Mesendoderm (in vitro differentiated cells): ENCODE measurements at regions not wholly inside any gene's neighbourhood (a gene's known extent, or its start where the extent isn't known, plus 50 kb on each side); places are given as distances from the start of the nearest gene placed in this dataset.

Experiments used
- DNase-seq: peaks from one replicate; pipeline ENCODE4 v3.0.0; 2013
- H2AK5ac ChIP-seq: 2 replicates; pipeline ENCODE4 v1.6.1; 2013; ENCODE audit warnings: low read length, inconsistent platforms
- H2BK120ac ChIP-seq: 2 replicates; pipeline ENCODE4 v1.6.1; 2013; ENCODE audit warnings: low read depth, mild to moderate bottlenecking, low read length, moderate library complexity, mixed read lengths
- H2BK15ac ChIP-seq: replicated peaks from 2 replicates; pipeline ENCODE4 v1.6.1; 2013; ENCODE audit warnings: low read depth, mild to moderate bottlenecking, moderate library complexity
- H2BK5ac ChIP-seq: 2 replicates; pipeline ENCODE4 v1.6.1; 2013; ENCODE audit warnings: low read length, inconsistent platforms
- H3K18ac ChIP-seq: 2 replicates; pipeline ENCODE4 v1.6.1; 2013; ENCODE audit warnings: mild to moderate bottlenecking, low read length, mixed read lengths
- H3K23ac ChIP-seq: one replicate; pipeline ENCODE4 v1.6.1; 2013; ENCODE audit warnings: low read length
- H3K27ac ChIP-seq: 2 replicates; pipeline ENCODE4 v1.5.1; 2013; ENCODE audit warnings: low read depth, mild to moderate bottlenecking, inconsistent platforms, low read length, moderate library complexity
- H3K27me3 ChIP-seq: 2 replicates; pipeline ENCODE4 v1.6.1; 2013; ENCODE audit warnings: low read length, control low read depth, mild to moderate bottlenecking, inconsistent platforms; ENCODE audit not compliant: insufficient read depth, poor library complexity
- H3K36me3 ChIP-seq: 2 replicates; pipeline ENCODE4 v1.6.1; 2013; ENCODE audit warnings: low read length, inconsistent platforms; ENCODE audit not compliant: control insufficient read depth, insufficient read depth
- H3K4ac ChIP-seq: one replicate; pipeline ENCODE4 v1.6.1; 2013; ENCODE audit warnings: low read depth, mild to moderate bottlenecking, low read length, moderate library complexity
- H3K4me1 ChIP-seq: 2 replicates; pipeline ENCODE4 v1.6.1; 2013; ENCODE audit warnings: low read depth, low read length, inconsistent platforms; ENCODE audit not compliant: control insufficient read depth
- H3K4me2 ChIP-seq: 2 replicates; pipeline ENCODE4 v1.6.1; 2013; ENCODE audit warnings: low read length
- H3K4me3 ChIP-seq: 2 replicates; pipeline ENCODE4 v1.5.1; 2013; ENCODE audit warnings: mild to moderate bottlenecking, low read length
- H3K56ac ChIP-seq: one replicate; pipeline ENCODE4 v1.6.1; 2013; ENCODE audit warnings: low read length
- H3K79me1 ChIP-seq: 2 replicates; pipeline ENCODE4 v1.6.1; 2013; ENCODE audit warnings: low read length, inconsistent platforms
- H3K79me2 ChIP-seq: 2 replicates; pipeline ENCODE4 v1.6.1; 2013; ENCODE audit warnings: mild to moderate bottlenecking, low read length; ENCODE audit not compliant: control insufficient read depth, insufficient read depth
- H3K9ac ChIP-seq: 2 replicates; pipeline ENCODE4 v1.6.1; 2013; ENCODE audit warnings: low read length, inconsistent platforms
- H4K5ac ChIP-seq: one replicate; pipeline ENCODE4 v1.6.1; 2013; ENCODE audit warnings: low read length
- H4K8ac ChIP-seq: one replicate; pipeline ENCODE4 v1.6.1; 2013; ENCODE audit warnings: low read depth, mild to moderate bottlenecking, control low read depth, low read length, moderate library complexity
- WGBS: extraction: QIAGEN DNeasy Blood & Tissue Kit; methylation state at CpG from one replicate; pipeline ENCODE4 v1.1.7; 2013; ENCODE audit warnings: low lambda C conversion rate, missing lambda C conversion rate; ENCODE audit not compliant: insufficient coverage; ENCODE audit errors: extremely low coverage; 5-methylcytosine and 5-hydroxymethylcytosine counted together

DNA sequence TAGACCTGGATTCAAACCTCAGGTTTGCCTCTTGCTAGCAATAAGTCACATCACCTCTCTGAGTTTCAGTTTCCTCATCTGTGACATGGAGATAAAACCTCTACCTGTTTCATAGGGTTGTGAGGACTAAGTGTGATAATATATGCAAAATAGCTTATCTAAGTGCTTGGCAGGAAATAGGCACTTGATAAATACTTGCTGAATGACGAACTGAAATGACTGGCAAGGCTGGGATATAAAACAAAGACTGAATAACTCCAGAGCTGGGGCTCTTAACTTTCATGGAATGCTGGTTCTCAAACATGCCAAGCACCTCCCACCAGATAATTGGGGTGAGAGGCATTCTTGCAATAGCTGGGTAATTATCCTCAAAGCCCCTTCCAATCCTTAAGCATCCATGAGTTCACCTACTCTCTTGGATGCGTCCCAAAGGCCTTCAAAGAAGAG lies 87.6 kb downstream of the ADRB2 start:
- Histone ChIP-seq H2BK5ac (no peak overlapping the region), H4K5ac (no peak overlapping the region), H3K4me2 (no peak overlapping the region), H2BK15ac (no peak overlapping the region), H4K8ac (no peak overlapping the region), H3K27ac (peak overlapping the region; percentile 4), H3K56ac (no peak overlapping the region), H3K4ac (no peak overlapping the region), H3K23ac (no peak overlapping the region), H3K27me3 (no peaks in the 10 kb centered on the region), H3K4me1 (peaks cover 6% of the 10 kb centered on the region), H3K4me3 (no peak overlapping the region), H3K79me2 (no peaks in the 10 kb centered on the region), H3K9ac (no peak overlapping the region), H2BK120ac (no peak overlapping the region), H3K18ac (peak overlapping the region; percentile 11), H2AK5ac (no peak overlapping the region), H3K36me3 (no peaks in the 10 kb centered on the region), H3K79me1 (no peaks in the 10 kb centered on the region)
- WGBS = no CpG with 5 or more reads among the region's 2 CpGs
- DNase-seq = peak; percentile 97

DNA sequence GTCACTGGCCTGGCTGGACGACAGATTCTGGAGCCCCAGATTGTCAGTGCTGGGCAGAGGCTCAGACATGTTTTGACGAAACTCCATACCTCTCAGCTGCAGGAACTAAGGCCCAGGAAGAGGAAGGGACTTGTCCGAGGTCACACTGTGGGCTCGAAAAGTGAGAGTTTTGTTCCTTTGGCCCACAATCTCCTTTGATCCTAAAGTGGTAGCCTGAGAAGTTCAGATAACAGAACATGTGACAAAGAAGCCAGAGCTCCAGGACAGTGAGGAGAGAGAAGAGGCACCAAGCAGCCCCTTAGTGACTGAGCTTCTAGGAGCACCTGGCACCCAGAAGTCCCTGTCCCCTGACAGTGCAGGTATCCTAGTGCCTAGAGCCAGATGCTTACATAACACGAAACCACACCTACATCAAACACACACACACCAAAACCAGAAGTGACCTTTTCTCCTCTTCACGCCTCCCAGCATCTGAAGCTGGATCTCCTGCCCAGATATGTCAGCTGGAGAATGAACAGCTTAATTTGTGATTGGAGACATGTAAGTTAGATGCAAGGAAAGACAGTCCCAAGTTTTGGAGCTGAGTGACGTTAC lies 88.9 kb downstream of the ADRB2 start:
- Histone ChIP-seq H3K79me2 (no peaks in the 10 kb centered on the region), H3K27ac (no peak overlapping the region), H4K8ac (no peak overlapping the region), H3K23ac (no peak overlapping the region), H3K4me1 (peaks cover 6% of the 10 kb centered on the region), H2AK5ac (no peak overlapping the region), H2BK15ac (no peak overlapping the region), H3K9ac (no peak overlapping the region), H3K27me3 (no peaks in the 10 kb centered on the region), H3K4me3 (no peak overlapping the region), H2BK5ac (no peak overlapping the region), H3K36me3 (no peaks in the 10 kb centered on the region), H3K18ac (no peak overlapping the region), H3K4me2 (no peak overlapping the region), H3K79me1 (no peaks in the 10 kb centered on the region), H4K5ac (no peak overlapping the region), H3K4ac (peak overlapping the region; percentile 18), H2BK120ac (no peak overlapping the region), H3K56ac (peak overlapping the region; percentile 1)
- WGBS = no CpG with 5 or more reads among the region's 7 CpGs
- peak; percentile 66 for DNase-seq

DNA sequence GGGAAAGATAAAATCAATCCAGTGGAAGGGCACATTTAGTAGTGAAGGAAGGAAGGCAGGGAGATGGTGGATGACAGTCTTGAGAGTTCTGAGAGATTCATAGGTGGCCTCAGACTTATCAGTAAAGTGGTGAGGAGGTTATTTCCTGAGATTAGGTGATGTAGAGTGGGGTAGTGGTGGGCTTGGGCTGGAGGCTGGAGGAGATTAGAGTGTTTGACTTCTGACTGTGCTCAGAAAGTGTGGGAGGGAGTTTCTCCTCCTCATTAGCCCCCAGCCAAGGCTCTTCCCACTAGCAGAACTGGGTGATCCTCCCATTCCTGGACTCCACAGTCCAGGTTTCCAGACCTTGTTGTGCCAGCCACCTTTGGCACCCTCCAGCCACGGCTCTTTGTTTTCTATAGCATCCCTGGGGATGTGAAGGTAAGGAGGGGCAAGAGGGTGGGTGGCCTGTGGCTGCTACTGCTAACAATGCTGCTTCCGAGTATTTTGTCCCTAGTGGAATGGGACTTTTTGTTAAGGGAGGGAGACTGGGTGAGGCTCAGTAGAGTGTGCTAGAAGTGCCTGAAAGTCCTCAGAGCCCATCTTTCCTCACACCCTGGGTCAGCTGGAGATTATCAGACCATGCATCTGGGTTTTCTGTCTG lies 94.4 kb downstream of the ADRB2 start:
- H3K9ac ChIP-seq = no peak overlapping the region
- H3K4me1 ChIP-seq = peaks cover 3% of the 10 kb centered on the region
- no peak overlapping the region for H3K4me2 ChIP-seq
- no peaks in the 10 kb centered on the region for H3K27me3 ChIP-seq
- H3K56ac ChIP-seq = no peak overlapping the region
- H3K27ac ChIP-seq = no peak overlapping the region
- no peak overlapping the region for H3K4ac ChIP-seq
- no peak overlapping the region for H3K18ac ChIP-seq
- H4K8ac ChIP-seq = no peak overlapping the region
- H3K23ac ChIP-seq = peak overlapping the region; percentile 35
- no peak overlapping the region for H2BK5ac ChIP-seq
- H2AK5ac ChIP-seq = no peak overlapping the region
- no peaks in the 10 kb centered on the region for H3K36me3 ChIP-seq
- H2BK15ac ChIP-seq = no peak overlapping the region
- no CpG with 5 or more reads among the region's 2 CpGs for WGBS
- no peak for DNase-seq
- H3K79me1 ChIP-seq = no peaks in the 10 kb centered on the region
- H3K4me3 ChIP-seq = no peak overlapping the region
- H3K79me2 ChIP-seq = no peaks in the 10 kb centered on the region
- H2BK120ac ChIP-seq = no peak overlapping the region
- H4K5ac ChIP-seq = no peak overlapping the region

DNA sequence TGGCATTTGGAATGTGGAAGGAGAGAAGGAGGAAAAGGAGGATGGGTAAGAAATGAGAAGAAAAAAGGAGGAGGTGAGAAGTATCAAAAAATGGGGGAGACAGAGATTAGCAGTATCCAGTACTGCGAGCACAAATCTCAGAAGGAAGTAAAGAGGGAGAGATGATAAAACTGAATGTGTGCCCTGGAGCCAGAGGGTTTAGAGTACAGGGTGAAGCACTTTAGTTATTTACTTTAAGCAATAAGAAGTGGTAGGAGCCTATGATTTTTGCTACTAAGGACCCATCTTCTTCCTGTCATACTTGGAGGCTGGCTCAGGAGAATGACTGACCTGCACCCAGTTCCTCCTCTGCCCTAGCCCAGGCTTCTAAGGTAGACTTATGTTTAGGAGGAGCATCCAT lies 94.9 kb downstream of the ADRB2 start:
- H3K4ac ChIP-seq = no peak overlapping the region
- H3K9ac ChIP-seq = no peak overlapping the region
- H3K36me3 ChIP-seq = no peaks in the 10 kb centered on the region
- DNase-seq = no peak
- H2BK120ac ChIP-seq = no peak overlapping the region
- no peaks in the 10 kb centered on the region for H3K79me2 ChIP-seq
- no peak overlapping the region for H4K5ac ChIP-seq
- no peaks in the 10 kb centered on the region for H3K79me1 ChIP-seq
- no peak overlapping the region for H3K23ac ChIP-seq
- no CpG with 5 or more reads among the region's 1 CpG for WGBS
- no peak overlapping the region for H4K8ac ChIP-seq
- H3K27ac ChIP-seq = no peak overlapping the region
- no peak overlapping the region for H3K56ac ChIP-seq
- H2BK15ac ChIP-seq = no peak overlapping the region
- no peak overlapping the region for H3K4me3 ChIP-seq
- H3K4me2 ChIP-seq = no peak overlapping the region
- H3K4me1 ChIP-seq = peaks cover 3% of the 10 kb centered on the region
- no peak overlapping the region for H2AK5ac ChIP-seq
- no peak overlapping the region for H3K18ac ChIP-seq
- no peaks in the 10 kb centered on the region for H3K27me3 ChIP-seq
- H2BK5ac ChIP-seq = no peak overlapping the region

DNA sequence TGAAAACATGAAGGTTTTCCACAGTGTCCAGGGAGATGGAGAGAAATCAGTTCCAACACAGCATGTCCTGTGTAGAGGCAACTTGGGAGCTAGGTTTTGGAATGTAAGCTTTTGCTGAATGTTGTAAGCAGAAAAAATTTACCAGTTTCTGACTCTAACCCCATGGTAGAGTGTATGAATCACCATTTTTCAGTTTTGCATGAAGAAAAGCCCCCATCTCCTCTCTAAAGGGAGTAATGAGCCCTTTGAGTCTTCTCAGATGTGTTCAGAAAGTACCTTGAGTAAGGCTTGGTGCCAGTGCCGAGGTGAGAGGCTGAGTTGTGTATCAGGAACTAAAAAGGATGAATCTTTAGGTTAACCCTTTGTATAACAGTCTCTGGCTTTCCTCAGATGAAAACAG lies 96.2 kb downstream of the ADRB2 start:
- H3K27ac ChIP-seq = no peak overlapping the region
- H3K79me2 ChIP-seq = no peaks in the 10 kb centered on the region
- H3K36me3 ChIP-seq = no peaks in the 10 kb centered on the region
- no peak overlapping the region for H2AK5ac ChIP-seq
- H2BK5ac ChIP-seq = no peak overlapping the region
- H4K5ac ChIP-seq = no peak overlapping the region
- H3K18ac ChIP-seq = no peak overlapping the region
- H3K79me1 ChIP-seq = no peaks in the 10 kb centered on the region
- peaks cover 3% of the 10 kb centered on the region for H3K4me1 ChIP-seq
- no peak overlapping the region for H2BK15ac ChIP-seq
- H3K9ac ChIP-seq = no peak overlapping the region
- no peak overlapping the region for H2BK120ac ChIP-seq
- H3K4ac ChIP-seq = no peak overlapping the region
- H3K4me3 ChIP-seq = no peak overlapping the region
- no peak for DNase-seq
- H3K27me3 ChIP-seq = no peaks in the 10 kb centered on the region
- no peak overlapping the region for H3K56ac ChIP-seq
- no peak overlapping the region for H3K4me2 ChIP-seq
- no peak overlapping the region for H4K8ac ChIP-seq
- no CpG with 5 or more reads among the region's 1 CpG for WGBS
- H3K23ac ChIP-seq = no peak overlapping the region

DNA sequence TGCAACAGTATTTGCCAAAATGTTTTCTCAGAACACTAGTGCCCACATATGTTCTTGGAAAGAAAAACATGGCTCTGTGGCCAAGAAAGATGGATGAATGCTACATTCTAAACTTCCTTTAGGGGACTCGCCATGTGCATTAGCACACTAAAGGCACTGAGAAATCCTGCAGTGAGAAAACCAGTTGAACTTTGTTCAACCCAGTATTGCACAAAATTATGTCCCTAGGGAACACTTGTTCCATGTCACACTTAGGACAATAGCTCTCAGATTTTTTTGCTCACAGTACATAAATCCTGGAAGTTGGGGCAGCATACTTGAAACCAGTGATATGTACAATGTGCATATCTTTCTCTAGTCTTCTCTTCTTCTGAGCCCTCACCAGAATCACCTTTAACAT lies 96.6 kb downstream of the ADRB2 start:
- no peaks in the 10 kb centered on the region for H3K27me3 ChIP-seq
- H3K4me2 ChIP-seq = no peak overlapping the region
- no peak overlapping the region for H3K18ac ChIP-seq
- H3K4me3 ChIP-seq = no peak overlapping the region
- H3K79me2 ChIP-seq = no peaks in the 10 kb centered on the region
- no peak overlapping the region for H2BK15ac ChIP-seq
- no peak overlapping the region for H2BK5ac ChIP-seq
- no CpG with 5 or more reads among the region's 1 CpG for WGBS
- H3K27ac ChIP-seq = no peak overlapping the region
- H3K4ac ChIP-seq = no peak overlapping the region
- no peak overlapping the region for H4K8ac ChIP-seq
- no peak overlapping the region for H3K23ac ChIP-seq
- no peak overlapping the region for H3K9ac ChIP-seq
- H2AK5ac ChIP-seq = no peak overlapping the region
- no peak overlapping the region for H3K56ac ChIP-seq
- no peaks in the 10 kb centered on the region for H3K79me1 ChIP-seq
- peaks cover 3% of the 10 kb centered on the region for H3K4me1 ChIP-seq
- H4K5ac ChIP-seq = no peak overlapping the region
- no peak overlapping the region for H2BK120ac ChIP-seq
- H3K36me3 ChIP-seq = no peaks in the 10 kb centered on the region
- DNase-seq = no peak
